IMR-90 (cell line): ENCODE measurements at regions not wholly inside any gene's neighbourhood (a gene's known extent, or its start where the extent isn't known, plus 50 kb on each side); places are given as distances from the start of the nearest gene placed in this dataset.

ENCODE experiments used
- ATAC-seq: fragments of 200-7000 bp; cut with Tn5 transposase; 2 replicates; pipeline ENCODE4 v1.9.1; 2020; ENCODE audit warnings: low read depth, mild to moderate bottlenecking, moderate library complexity
- BruUV-seq: library from RNA; stranded (reverse); fragments of 400-500 nt; replicated peaks from 2 replicates; lab custom pipeline; 2021; lab: Mats Ljungman, UMichigan
- CTCF ChIA-PET: fragments of 300-600 bp; formaldehyde crosslinking; extraction: SDS; loops from one replicate; lab custom pipeline; 2021; ENCODE audit warnings: antibody characterized with exemption; lab: Yijun Ruan, JAX
- POLR2A ChIA-PET: fragments of 300-600 bp; sonication (Branson Sonifier 250); formaldehyde crosslinking; loops from one replicate; lab custom pipeline; 2022; ENCODE audit warnings: antibody characterized with exemption; ENCODE audit not compliant: unreplicated experiment; lab: Charles Lee
- DNase-seq: peaks from one replicate; pipeline ENCODE4 v3.0.0; 2013
- H2AFZ ChIP-seq: replicated peaks from 2 replicates; pipeline ENCODE3; 2013; ENCODE audit warnings: low read length, mild to moderate bottlenecking; ENCODE audit not compliant: poor library complexity
- H2AK5ac ChIP-seq: 2 replicates; pipeline ENCODE4 v1.6.1; 2013; ENCODE audit warnings: low read depth, low read length, inconsistent platforms
- H2AK9ac ChIP-seq: replicated peaks from 2 replicates; pipeline ENCODE3; 2013; ENCODE audit warnings: mild to moderate bottlenecking, low read depth, low read length, moderate library complexity; ENCODE audit not compliant: poor library complexity
- H2BK120ac ChIP-seq: 2 replicates; pipeline ENCODE4 v1.6.1; 2013; ENCODE audit warnings: low read depth, low read length, inconsistent platforms
- H2BK15ac ChIP-seq: 3 replicates; pipeline ENCODE4 v1.6.1; 2013; ENCODE audit warnings: low read depth, low read length, inconsistent platforms
- H2BK20ac ChIP-seq: 2 replicates; pipeline ENCODE4 v1.6.1; 2013; ENCODE audit warnings: low read depth, mild to moderate bottlenecking, inconsistent platforms, low read length, moderate library complexity
- H2BK5ac ChIP-seq: 2 replicates; pipeline ENCODE4 v1.6.1; 2013; ENCODE audit warnings: mild to moderate bottlenecking, low read depth, low read length, inconsistent platforms; ENCODE audit not compliant: poor library complexity, severe bottlenecking
- H3K14ac ChIP-seq: replicated peaks from 2 replicates; pipeline ENCODE4 v1.6.1; 2013; ENCODE audit warnings: low read depth, low read length, inconsistent platforms
- H3K18ac ChIP-seq: 2 replicates; pipeline ENCODE4 v1.6.1; 2013; ENCODE audit warnings: low read depth, low read length, control low read depth
- H3K23ac ChIP-seq: 2 replicates; pipeline ENCODE4 v1.6.1; 2013; ENCODE audit warnings: low read depth, low read length, inconsistent platforms
- H3K27ac ChIP-seq: 2 replicates; pipeline ENCODE4 v1.5.1; 2013; ENCODE audit warnings: mild to moderate bottlenecking, control low read depth, low read length; ENCODE audit not compliant: insufficient read depth
- H3K27me3 ChIP-seq: 2 replicates; pipeline ENCODE4 v1.6.1; 2013; ENCODE audit warnings: low read length; ENCODE audit not compliant: control insufficient read depth, insufficient read depth
- H3K36me3 ChIP-seq: 2 replicates; pipeline ENCODE4 v1.6.1; 2013; ENCODE audit warnings: low read length, mixed read lengths; ENCODE audit not compliant: control insufficient read depth, insufficient read depth
- H3K4ac ChIP-seq: 2 replicates; pipeline ENCODE4 v1.6.1; 2013; ENCODE audit warnings: low read depth, low read length, inconsistent platforms
- H3K4me1 ChIP-seq: 2 replicates; pipeline ENCODE4 v1.6.1; 2013; ENCODE audit warnings: low read length, mixed read lengths; ENCODE audit not compliant: control insufficient read depth, insufficient read depth
- H3K4me2 ChIP-seq: 2 replicates; pipeline ENCODE4 v1.6.1; 2013; ENCODE audit warnings: low read depth, mild to moderate bottlenecking, control low read depth, low read length, moderate library complexity
- H3K4me3 ChIP-seq: 2 replicates; pipeline ENCODE4 v1.5.1; 2013; ENCODE audit warnings: low read depth, mild to moderate bottlenecking, control low read depth, low read length, moderate library complexity; ENCODE audit not compliant: insufficient read depth
- H3K56ac ChIP-seq: 2 replicates; pipeline ENCODE4 v1.6.1; 2013; ENCODE audit warnings: low read length, inconsistent platforms; ENCODE audit not compliant: insufficient read depth; ENCODE audit errors: extremely low read depth
- H3K79me1 ChIP-seq, 2 experiments: 2 replicates each; pipeline ENCODE4 v1.6.1; 2013; ENCODE audit warnings: low read length in 2 of 2, inconsistent platforms in 1 of 2, low read depth in 1 of 2
- H3K9ac ChIP-seq: 2 replicates; pipeline ENCODE4 v1.6.1; 2013; ENCODE audit warnings: low read depth, low read length, control low read depth
- H3K9me1 ChIP-seq: 2 replicates; pipeline ENCODE4 v1.6.1; 2013; ENCODE audit warnings: low read length, inconsistent platforms; ENCODE audit not compliant: insufficient read depth
- H3K9me3 ChIP-seq: 2 replicates; pipeline ENCODE4 v1.6.1; 2013; ENCODE audit warnings: low read length; ENCODE audit not compliant: control insufficient read depth, insufficient read depth
- H4K20me1 ChIP-seq: 2 replicates; pipeline ENCODE4 v1.6.1; 2013; ENCODE audit warnings: low read length, inconsistent platforms; ENCODE audit not compliant: insufficient read depth
- H4K5ac ChIP-seq: 2 replicates; pipeline ENCODE4 v1.6.1; 2013; ENCODE audit warnings: mild to moderate bottlenecking, low read depth, low read length, control low read depth
- H4K8ac ChIP-seq, 2 experiments: 2 replicates each; pipeline ENCODE4 v1.6.1; 2013; ENCODE audit warnings: low read depth in 2 of 2, low read length in 2 of 2, control low read depth in 1 of 2, inconsistent platforms in 1 of 2
- H4K91ac ChIP-seq: 2 replicates; pipeline ENCODE4 v1.6.1; 2013; ENCODE audit warnings: low read depth, low read length, inconsistent platforms; ENCODE audit not compliant: insufficient read depth
- BHLHE40 ChIP-seq: fragments of 150-350 bp; IDR thresholded peaks from 2 replicates; pipeline ENCODE4 v1.6.1; 2016; ENCODE audit warnings: mild to moderate bottlenecking, low read depth, low read length
- CEBPB ChIP-seq: IDR thresholded peaks from 2 replicates; pipeline ENCODE4 v1.6.1; 2012; ENCODE audit warnings: low read depth, low read length, improper control_type of control experiment
- CHD1 ChIP-seq: IDR thresholded peaks from 2 replicates; pipeline ENCODE4 v1.6.1; 2012; ENCODE audit warnings: low read depth, low read length, improper control_type of control experiment
- CTCF ChIP-seq: conservative IDR thresholded peaks from 2 replicates; pipeline ENCODE4 v1.5.1; 2012; ENCODE audit warnings: mild to moderate bottlenecking, low read depth, low read length, improper control_type of control experiment
- ELK1 ChIP-seq: fragments of 150-350 bp; IDR thresholded peaks from 2 replicates; pipeline ENCODE4 v1.6.1; 2016; ENCODE audit warnings: low read depth, mild to moderate bottlenecking, low read length, moderate library complexity, borderline replicate concordance
- FOS ChIP-seq: fragments of 150-350 bp; IDR thresholded peaks from 2 replicates; pipeline ENCODE4 v1.6.1; 2016; ENCODE audit warnings: low read depth, low read length
- MAFK ChIP-seq: IDR thresholded peaks from 2 replicates; pipeline ENCODE4 v1.6.1; 2012; ENCODE audit warnings: low read depth, low read length, improper control_type of control experiment
- MAZ ChIP-seq: IDR thresholded peaks from 2 replicates; pipeline ENCODE4 v1.6.1; 2012; ENCODE audit warnings: low read depth, mild to moderate bottlenecking, low read length, improper control_type of control experiment, moderate library complexity, borderline replicate concordance
- MXI1 ChIP-seq: IDR thresholded peaks from 2 replicates; pipeline ENCODE4 v1.6.1; 2012; ENCODE audit warnings: low read depth, mild to moderate bottlenecking, low read length, moderate library complexity, borderline replicate concordance
- NFE2L2 ChIP-seq: fragments of 150-350 bp; IDR thresholded peaks from 2 replicates; pipeline ENCODE4 v1.6.1; 2016; ENCODE audit warnings: low read depth, mild to moderate bottlenecking, low read length
- POLR2A ChIP-seq: IDR thresholded peaks from 2 replicates; pipeline ENCODE4 v1.6.1; 2012; ENCODE audit warnings: mild to moderate bottlenecking, low read depth, low read length
- RAD21 ChIP-seq: IDR thresholded peaks from 2 replicates; pipeline ENCODE4 v1.6.1; 2012; ENCODE audit warnings: low read length, improper control_type of control experiment
- RCOR1 ChIP-seq: IDR thresholded peaks from 2 replicates; pipeline ENCODE4 v1.6.1; 2012; ENCODE audit warnings: mild to moderate bottlenecking, low read length, improper control_type of control experiment; ENCODE audit not compliant: insufficient replicate concordance
- RFX5 ChIP-seq: IDR thresholded peaks from 2 replicates; pipeline ENCODE4 v1.8.0; 2012; ENCODE audit warnings: low read depth, mild to moderate bottlenecking, low read length, moderate library complexity
- SMC3 ChIP-seq: fragments of 150-350 bp; IDR thresholded peaks from 2 replicates; pipeline ENCODE4 v1.6.1; 2016; ENCODE audit warnings: low read depth, mild to moderate bottlenecking, antibody characterized with exemption, low read length, moderate library complexity
- USF2 ChIP-seq: fragments of 150-350 bp; IDR thresholded peaks from 2 replicates; pipeline ENCODE4 v1.6.1; 2017; ENCODE audit warnings: mild to moderate bottlenecking, antibody characterized with exemption, low read length, low read depth
- WGBS, 2 experiments: methylation state at CpG; one replicate each; pipeline versions ENCODE4 v1.1.5 to v1.1.7; 2013; ENCODE audit warnings: missing lambda C conversion rate in 2 of 2; ENCODE audit not compliant: insufficient read length in 1 of 2; ENCODE audit errors: extremely low coverage in 2 of 2; 5-methylcytosine and 5-hydroxymethylcytosine counted together
- dilution Hi-C: fragments of 300-500 bp; cut with HindIII; formaldehyde crosslinking; loops from one replicate; pipeline ENCODE4 v1.14.3; 2018; ENCODE audit warnings: low sequenced_read_pairs; ENCODE audit not compliant: unreplicated experiment
- in situ Hi-C: fragments of 300-500 bp; cut with MboI; formaldehyde crosslinking; loops from 3 replicates; pipeline ENCODE4 v1.14.3; 2019; ENCODE audit warnings: low sequenced_read_pairs, inconsistent platforms, mixed read lengths
- intact Hi-C: fragments of 100-400 bp; cut with micrococcal nuclease; formaldehyde crosslinking; loops from 2 replicates; pipeline ENCODE4 v1.10.0; 2022

- ATAC-seq (no peak), DNase-seq (no peak)
- CTCF ChIA-PET, result no interaction called here
- Histone ChIP-seq H2BK15ac (no peak overlapping the region), H3K9me3 (peaks cover 7% of the 10 kb centered on the region), H4K5ac (no peak overlapping the region), H2BK20ac (no peak overlapping the region), H4K91ac (no peak overlapping the region), H3K4me3 (no peak overlapping the region), H3K14ac (no peak overlapping the region), H3K79me1 (no peaks in the 10 kb centered on the region), H3K56ac (no peak overlapping the region), H3K4me1 (no peaks in the 10 kb centered on the region), H3K36me3 (no peaks in the 10 kb centered on the region), H2AK5ac (no peak overlapping the region), H2AK9ac (no peak overlapping the region), H3K9ac (no peak overlapping the region), H3K18ac (no peak overlapping the region), H2BK120ac (no peak overlapping the region), H4K8ac (no peak overlapping the region), H3K27me3 (no peaks in the 10 kb centered on the region), H3K27ac (no peak overlapping the region), H3K23ac (no peak overlapping the region), H4K20me1 (no peaks in the 10 kb centered on the region), H3K4ac (no peak overlapping the region), H3K4me2 (no peak overlapping the region), H3K9me1 (no peaks in the 10 kb centered on the region), H2AFZ (no peak overlapping the region), H2BK5ac (no peak overlapping the region)
- no peak for TF ChIP-seq FOS
- TF ChIP-seq USF2, result no peak
- TF ChIP-seq POLR2A, result no peak
- no peak for TF ChIP-seq MAFK
- no peak for TF ChIP-seq BHLHE40
- no peak for TF ChIP-seq CTCF
- no peak for TF ChIP-seq RAD21
- no peak for TF ChIP-seq MXI1
- TF ChIP-seq ELK1, result no peak
- no peak for TF ChIP-seq SMC3
- TF ChIP-seq CHD1, result no peak
- TF ChIP-seq RCOR1, result no peak
- TF ChIP-seq MAZ, result no peak
- no peak for TF ChIP-seq RFX5
- no peak for TF ChIP-seq NFE2L2
- no peak for TF ChIP-seq CEBPB
- POLR2A ChIA-PET, result no interaction called here
- intact Hi-C loops (no loop called here), dilution Hi-C loops (no loop called here), in situ Hi-C loops (no loop called here)
- WGBS, 2 experiments, result 33% methylated on average over 1 of the region's 3 CpGs; no CpG with 5 or more reads in 1 of the 2 experiments
- no TSS peak for BruUV-seq
Observed at GRCh38 chr2:192978395-192978794, 783.7 kb upstream of the TMEFF2 start.
